ENCODE measurements at regions not wholly inside any gene's neighbourhood (a gene's known extent, or its start where the extent isn't known, plus 50 kb on each side); places are given as distances from the start of the nearest gene placed in this dataset.
"Not testable (repeated sequence)": the region's sequence is repeated elsewhere in the genome, so short reads cannot be mapped to it uniquely, and the experiment has no call there.

GRCh38 chr2:118791483-118791882 is 56.0 kb downstream of the EN1 start:
- no peak for DNase-seq

GRCh38 chr2:118786746-118787145 is 60.7 kb downstream of the EN1 start:
- no peak for DNase-seq

- no peak for DNase-seq
Measured at GRCh38 chr2:118784860-118785259, 62.6 kb downstream of the EN1 start.

GRCh38 chr2:118779362-118779761 is 68.1 kb downstream of the EN1 start:
- DNase-seq, result no peak

DNA sequence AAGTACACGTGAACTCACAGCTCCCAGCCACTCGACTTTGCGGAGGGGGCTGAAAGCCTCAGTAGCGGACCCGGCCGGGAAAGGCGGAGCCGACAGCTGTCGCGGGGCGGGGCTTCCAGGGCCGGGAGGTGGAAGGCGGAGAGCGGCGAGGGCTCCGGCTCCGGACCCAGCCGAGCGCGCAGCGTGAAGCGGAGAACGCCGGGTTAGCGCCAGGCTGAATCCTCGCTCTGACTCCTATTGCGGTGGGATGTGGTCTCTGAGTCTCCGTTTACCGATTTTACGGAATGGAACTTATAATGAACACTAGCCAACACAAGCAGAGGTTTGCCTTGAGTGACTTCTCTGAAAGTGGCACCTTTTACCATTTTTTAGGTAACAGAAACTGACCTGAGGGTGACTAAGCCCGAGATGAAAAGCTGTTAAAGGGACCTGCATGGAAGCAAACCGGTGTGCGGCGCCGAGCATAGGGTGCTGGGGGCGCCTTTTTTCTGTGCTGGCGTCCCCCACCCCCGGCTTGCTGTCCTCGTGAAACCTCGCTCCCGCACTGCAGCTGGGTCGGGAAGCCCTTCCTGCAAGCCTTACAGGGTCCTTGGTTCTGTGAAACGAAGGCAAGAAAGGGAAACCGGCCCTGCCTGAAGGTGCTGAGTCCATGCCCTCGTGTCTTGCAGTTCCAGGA is 72.9 kb downstream of the EN1 start:
- no peak for DNase-seq

GRCh38 chr2:118773826-118774225 is 73.6 kb downstream of the EN1 start:
- DNase-seq, result no peak

- DNase-seq, result no peak
Measured at GRCh38 chr2:118772487-118773200, 74.8 kb downstream of the EN1 start.

- no peak for DNase-seq
Measured at GRCh38 chr2:118769707-118770400, 77.6 kb downstream of the EN1 start.

- no peak for DNase-seq
Measured at GRCh38 chr2:118766871-118767270, 80.6 kb downstream of the EN1 start.

DNA sequence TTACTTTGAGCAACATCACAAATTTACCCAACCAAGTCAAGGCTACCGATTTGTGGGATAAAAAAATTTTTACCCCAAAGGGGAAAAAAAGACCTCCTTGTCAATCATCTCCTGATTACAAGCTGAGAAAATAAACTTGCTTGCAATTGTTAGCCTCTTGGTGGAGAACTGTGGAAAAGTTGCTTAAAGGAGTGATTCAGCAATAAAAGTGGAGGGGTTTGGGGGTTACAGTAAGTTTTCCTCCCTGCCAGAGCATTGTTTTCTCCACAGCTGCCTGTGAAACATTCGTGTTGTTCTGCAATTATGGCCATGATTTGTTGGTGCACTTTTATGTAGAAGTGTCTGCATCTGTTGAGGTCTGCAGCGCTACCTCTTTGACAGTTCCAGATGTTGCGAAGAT is 82.6 kb downstream of the EN1 start:
- no peak for DNase-seq

DNA sequence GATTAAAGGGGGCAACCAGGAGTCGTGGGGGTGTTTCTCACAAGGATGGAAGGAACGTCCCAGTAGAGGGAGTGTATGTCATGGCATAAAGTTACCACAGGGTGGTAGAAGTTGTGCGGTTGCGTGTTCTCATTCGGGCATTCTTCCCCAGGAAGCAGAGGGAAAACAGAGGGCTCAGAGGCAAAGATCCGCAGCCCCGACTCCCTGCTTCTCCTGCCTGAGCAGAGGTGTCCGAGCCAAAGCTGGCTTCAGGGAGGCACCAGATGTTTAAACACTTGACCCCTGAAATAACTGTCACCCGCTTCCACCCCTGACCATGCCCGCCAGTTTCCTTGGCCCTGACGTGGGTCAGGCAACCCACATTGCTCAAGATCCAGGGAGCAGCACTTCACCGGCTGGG is 83.7 kb downstream of the EN1 start:
- DNase-seq, result no peak

GRCh38 chr2:118762290-118762689 is 85.2 kb downstream of the EN1 start:
- DNase-seq, result no peak

GRCh38 chr2:118761771-118762170 is 85.7 kb downstream of the EN1 start:
- no peak for DNase-seq

GRCh38 chr2:118755901-118756300 is 91.5 kb downstream of the EN1 start:
- no peak for DNase-seq

- no peak for DNase-seq
Measured at GRCh38 chr2:118755384-118755783, 92.1 kb downstream of the EN1 start.

DNA sequence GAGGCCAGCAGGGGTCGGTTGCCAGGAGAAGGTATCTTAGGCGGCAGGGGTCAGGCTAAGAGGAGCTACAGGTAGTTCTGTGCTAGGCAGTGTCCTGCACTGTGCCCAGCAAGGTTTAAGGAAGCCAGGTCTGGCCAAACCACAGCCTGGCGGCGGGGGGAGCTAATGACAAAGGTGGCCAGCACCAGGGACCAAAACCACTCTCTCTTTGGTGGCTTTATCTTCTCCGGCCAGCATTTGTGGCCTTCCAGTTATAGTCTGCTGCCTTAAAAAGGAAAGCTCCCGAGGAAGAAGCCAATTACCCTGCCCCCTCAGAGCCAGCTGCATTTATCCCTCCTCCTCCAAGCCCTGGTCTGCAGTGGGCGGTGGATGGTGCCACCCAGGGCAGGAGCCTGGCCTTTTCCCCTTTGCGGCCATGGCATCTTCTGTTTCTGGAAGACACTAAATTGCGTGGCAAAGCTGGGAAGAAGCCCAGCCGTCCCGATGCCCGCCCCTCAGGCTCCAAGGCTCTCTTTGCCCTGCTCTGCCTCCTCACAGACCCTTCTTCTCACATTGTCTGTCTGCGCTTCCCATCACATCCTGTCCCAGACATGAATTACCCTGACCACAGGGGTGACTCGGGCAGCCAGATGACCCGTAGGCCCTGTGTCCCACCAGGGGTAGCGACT is 94.6 kb downstream of the EN1 start:
- no peak for DNase-seq

- no peak for DNase-seq
Measured at GRCh38 chr2:118750959-118751565, 96.4 kb downstream of the EN1 start.

DNA sequence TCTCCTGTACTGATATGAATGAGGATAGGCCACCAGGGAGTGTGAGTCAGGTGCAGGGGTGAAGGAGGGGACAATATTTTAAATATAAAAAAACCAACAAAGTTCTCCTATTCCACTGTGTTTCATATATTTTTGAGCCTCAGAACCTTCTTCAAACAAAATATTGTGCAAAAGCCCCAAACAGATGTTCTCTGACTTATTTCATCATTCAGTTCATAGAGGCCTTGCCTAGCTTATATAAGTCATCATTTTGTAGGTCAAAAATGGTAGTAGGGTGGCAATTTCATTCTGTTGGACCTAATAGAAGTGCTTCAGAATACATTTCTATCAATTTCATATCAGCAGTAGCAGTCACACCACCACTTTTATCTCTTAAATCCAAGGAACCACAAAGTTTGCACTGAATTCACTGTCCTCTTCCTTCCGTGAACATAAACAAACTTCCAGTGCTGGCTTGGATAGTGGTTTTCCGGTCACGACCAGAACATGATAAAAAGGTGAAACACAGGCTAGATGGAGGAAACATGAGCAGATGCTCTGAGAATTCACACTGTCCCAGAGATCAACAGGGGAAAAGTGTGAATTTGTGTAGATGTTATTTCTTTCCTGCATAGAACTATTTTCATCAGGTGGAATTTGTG is 99.1 kb downstream of the EN1 start:
- DNase-seq, result no peak

GRCh38 chr2:118747637-118748036 is 99.8 kb downstream of the EN1 start:
- DNase-seq, result no peak

- no peak for DNase-seq
Measured at GRCh38 chr2:118747066-118747465, 100.4 kb downstream of the EN1 start.

DNA sequence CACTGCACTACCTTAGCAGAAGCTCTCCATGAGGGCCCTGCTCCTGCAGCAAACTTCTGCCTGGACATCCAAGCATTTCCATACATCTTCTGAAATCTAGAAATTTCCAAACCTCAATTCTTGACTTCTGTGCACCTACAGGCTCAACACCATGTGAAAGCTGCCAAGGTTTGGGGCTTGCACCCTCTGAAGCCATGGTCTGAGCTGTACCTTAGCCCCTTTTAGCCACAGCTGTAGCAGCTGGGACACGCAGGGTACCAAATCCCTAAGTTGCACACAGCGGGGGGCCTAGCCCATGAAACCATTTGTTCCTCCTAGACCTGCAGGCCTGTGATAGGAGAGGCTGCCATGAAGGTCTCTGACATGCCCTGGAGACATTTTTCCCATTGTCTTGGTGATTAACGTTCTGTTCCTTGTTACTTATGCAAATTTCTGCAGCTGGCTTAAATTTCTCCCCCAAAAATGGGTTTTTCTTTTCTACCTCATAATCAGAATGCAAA is 102.7 kb downstream of the EN1 start:
- not testable (repeated sequence) for DNase-seq

DNA sequence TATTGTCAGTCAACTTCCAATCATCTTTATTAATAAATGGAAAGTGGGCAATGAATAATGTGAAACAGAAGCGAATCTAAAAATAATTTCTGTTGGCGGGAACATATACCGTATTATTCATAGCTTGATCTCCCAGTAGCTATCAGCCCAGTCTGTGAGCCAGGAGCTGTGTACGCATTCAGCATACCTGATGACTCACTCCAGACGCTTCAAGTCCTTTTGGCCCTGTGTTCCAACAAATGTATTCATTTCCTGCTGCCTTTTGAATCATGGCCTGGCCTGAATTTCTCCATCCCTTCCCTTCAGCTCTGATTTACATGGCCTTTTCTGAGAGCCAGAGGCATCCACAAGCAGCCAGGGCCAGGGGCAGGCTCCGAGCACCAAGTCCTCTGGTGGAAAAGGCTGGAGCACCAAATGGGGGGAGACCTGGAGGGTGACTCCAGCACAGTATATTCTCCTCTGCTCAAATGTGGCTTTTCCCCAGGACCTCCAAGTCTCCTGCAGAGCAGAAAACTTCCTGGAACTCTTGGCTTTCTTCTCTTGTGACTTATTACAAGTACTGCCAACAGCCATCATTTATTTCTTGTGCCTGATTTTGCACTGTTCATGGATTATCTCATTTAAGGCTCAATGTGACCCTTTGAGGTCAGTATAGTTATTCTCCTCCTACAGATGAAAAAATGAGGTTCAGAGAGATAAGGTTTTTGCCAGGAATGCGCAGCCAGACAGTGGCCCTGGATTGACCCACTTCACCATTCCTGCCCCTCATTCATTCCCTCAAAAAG is 108.7 kb downstream of the EN1 start:
- DNase-seq, result no peak

All from NCI-H187 (cell line).